ENCODE measurements at regions not wholly inside any gene's neighbourhood (a gene's known extent, or its start where the extent isn't known, plus 50 kb on each side); places are given as distances from the start of the nearest gene placed in this dataset.

GRCh38 chr2:38474715-38475566 lies 97.9 kb upstream of the ATL2 start:
- Histone ChIP-seq H3K27ac (no peak overlapping the region), H3K27me3 (no peaks in the 10 kb centered on the region), H3K9me3 (peaks cover 0 to 2% of the 10 kb centered on the region in 2 donors), H3K4me1 (peaks cover 0 to 10% of the 10 kb centered on the region in 2 donors), H3K4me3 (no peak overlapping the region), H3K36me3 (no peaks in the 10 kb centered on the region)
- intact Hi-C loops (cut with DNase I): no loop called here
- DNase-seq (ENCODE audit: low spot score in 2 of 2): no peak
- no peak for TF ChIP-seq CTCF (IDR thresholded peaks at IDR 0.05)

GRCh38 chr2:38474021-38474456 lies 97.0 kb upstream of the ATL2 start:
- peaks cover 0 to 10% of the 10 kb centered on the region in 2 donors for H3K4me1 ChIP-seq
- H3K36me3 ChIP-seq: no peaks in the 10 kb centered on the region
- no peak for DNase-seq (ENCODE audit: low spot score in 2 of 2)
- intact Hi-C loops (cut with DNase I): no loop called here
- no peaks in the 10 kb centered on the region for H3K27me3 ChIP-seq
- H3K4me3 ChIP-seq: no peak overlapping the region
- no peaks in the 10 kb centered on the region for H3K9me3 ChIP-seq
- TF ChIP-seq CTCF (IDR thresholded peaks at IDR 0.05): no peak
- H3K27ac ChIP-seq: no peak overlapping the region

DNA sequence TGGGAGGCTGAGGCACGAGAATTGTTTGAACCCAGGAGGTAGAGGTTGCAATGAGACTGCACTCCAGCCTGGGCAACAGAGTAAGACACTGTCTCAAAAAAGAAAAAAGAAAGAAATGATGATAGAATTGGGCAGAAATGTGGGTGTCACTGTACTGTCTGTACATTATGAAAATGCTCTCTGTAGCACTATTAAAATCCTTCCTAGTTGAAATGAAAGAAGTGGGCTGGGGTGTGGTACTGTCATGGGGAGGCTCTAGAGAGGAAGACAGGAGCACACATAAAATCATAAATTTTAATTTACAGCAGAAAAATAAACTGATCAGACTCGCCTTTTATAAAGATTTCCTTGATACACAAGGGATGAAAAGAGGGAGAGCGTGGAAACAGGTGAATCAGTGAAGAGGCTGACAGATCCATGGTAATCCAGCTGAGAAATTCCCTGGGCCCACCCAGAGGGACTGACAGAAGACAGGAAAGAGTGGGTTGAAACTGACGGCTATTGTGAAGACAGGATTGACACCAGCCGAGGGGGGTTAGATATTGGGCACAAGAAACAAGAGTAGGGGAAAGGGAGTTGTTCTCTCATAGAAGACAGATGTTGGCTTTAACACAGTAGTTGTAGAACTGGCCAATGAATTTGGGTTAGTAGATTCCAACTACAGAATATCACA lies 96.4 kb upstream of the ATL2 start:
- DNase-seq (ENCODE audit: low spot score in 2 of 2): no peak
- H3K4me1 ChIP-seq: peaks cover 0 to 10% of the 10 kb centered on the region in 2 donors
- no peak overlapping the region for H3K27ac ChIP-seq
- no peak for TF ChIP-seq CTCF (IDR thresholded peaks at IDR 0.05)
- H3K27me3 ChIP-seq: no peaks in the 10 kb centered on the region
- H3K36me3 ChIP-seq: no peaks in the 10 kb centered on the region
- no peaks in the 10 kb centered on the region for H3K9me3 ChIP-seq
- H3K4me3 ChIP-seq: no peak overlapping the region
- intact Hi-C loops (cut with DNase I): no loop called here

DNA sequence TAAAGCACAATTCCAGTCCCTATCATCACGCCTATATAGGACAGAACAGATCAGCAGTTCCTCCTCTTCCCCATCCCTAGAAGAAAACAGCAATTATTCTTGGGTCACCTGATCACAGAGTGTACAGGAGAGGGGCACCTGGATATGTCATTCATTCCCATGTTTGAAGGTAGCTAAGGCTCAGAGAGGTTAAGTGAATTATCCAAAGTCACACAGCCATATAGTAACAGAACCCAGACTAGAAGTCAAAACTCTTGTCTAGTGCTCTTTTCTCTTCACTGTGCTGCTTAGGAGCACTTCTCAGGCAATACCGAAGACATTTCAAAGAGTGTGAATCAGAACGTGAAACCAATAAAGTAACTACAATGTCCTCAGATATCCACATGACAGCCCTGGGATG lies 93.0 kb upstream of the ATL2 start:
- H3K27me3 ChIP-seq: no peaks in the 10 kb centered on the region
- intact Hi-C loops (cut with DNase I): no loop called here
- no peak overlapping the region for H3K27ac ChIP-seq
- no peak for TF ChIP-seq CTCF (IDR thresholded peaks at IDR 0.05)
- H3K36me3 ChIP-seq: no peaks in the 10 kb centered on the region
- H3K9me3 ChIP-seq: no peaks in the 10 kb centered on the region
- H3K4me3 ChIP-seq: no peak overlapping the region
- H3K4me1 ChIP-seq: peaks cover 0 to 13% of the 10 kb centered on the region in 2 donors
- no peak for DNase-seq (ENCODE audit: low spot score in 2 of 2)

DNA sequence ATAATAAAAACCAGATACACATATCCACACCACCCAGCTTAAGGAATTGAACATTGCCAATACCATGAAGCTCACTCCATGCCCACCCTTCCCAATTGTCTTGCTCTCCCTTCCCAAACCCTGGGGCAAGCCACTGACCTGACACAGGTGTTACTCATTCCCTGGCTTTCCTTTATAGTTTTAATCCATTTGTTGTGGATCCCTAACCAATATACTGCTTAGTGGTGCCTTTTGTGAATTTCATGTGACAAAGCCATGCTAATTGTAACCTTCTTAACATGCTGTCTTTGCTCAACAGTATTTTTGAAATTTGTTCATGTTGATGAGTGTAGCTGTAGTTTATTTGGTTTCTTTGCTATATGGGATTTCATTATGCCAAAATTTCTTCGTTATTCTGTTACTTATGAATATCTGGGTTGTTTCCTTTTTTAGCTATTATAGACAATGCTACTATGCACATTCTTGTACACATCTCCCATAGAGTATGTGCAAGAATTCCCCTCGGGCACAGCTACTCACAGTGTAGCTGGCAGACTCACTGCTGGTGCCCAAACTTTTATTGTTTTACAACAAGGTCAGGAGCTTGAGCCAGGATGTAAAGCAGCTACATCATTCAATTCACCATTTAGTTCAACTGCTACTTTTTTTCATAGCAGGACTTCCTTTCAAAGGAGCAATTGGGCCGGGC lies 90.8 kb upstream of the ATL2 start:
- peak overlapping the region; percentile 55 to 66 for H3K27ac ChIP-seq
- intact Hi-C loops (cut with DNase I): loop anchor here (5.0 kb wide), 2 partner anchors 59 to 91 kb away; partner anchors contain the start of gene ATL2
- no peak for DNase-seq (ENCODE audit: low spot score in 2 of 2)

More for the DNA sequence above, 90.8 kb upstream of the ATL2 start:
- no peaks in the 10 kb centered on the region for H3K36me3 ChIP-seq
- no peak overlapping the region for H3K4me3 ChIP-seq
- H3K9me3 ChIP-seq: no peaks in the 10 kb centered on the region
- H3K27me3 ChIP-seq: no peaks in the 10 kb centered on the region
- TF ChIP-seq CTCF (IDR thresholded peaks at IDR 0.05): no peak
- peaks cover 0 to 6% of the 10 kb centered on the region in 2 donors for H3K4me1 ChIP-seq

Data from ascending aorta (tissue), 2 donors.